B cell (primary cell): ENCODE measurements at regions not wholly inside any gene's neighbourhood (a gene's known extent, or its start where the extent isn't known, plus 50 kb on each side); places are given as distances from the start of the nearest gene placed in this dataset.

Experiments used
- EZH2 ChIP-seq: IDR thresholded peaks from 2 replicates; pipeline ENCODE4 v1.6.1; 2012; ENCODE audit warnings: borderline replicate concordance, low read depth, mild to moderate bottlenecking, moderate library complexity, low read length; ENCODE audit not compliant: insufficient read depth, poor library complexity, severe bottlenecking
- TF ChIP-seq, protein P1 (sequence below): fragments of 200-600 bp; IDR thresholded peaks from one replicate; pipeline ENCODE4 v1.8.0; 2022; ENCODE audit warnings: antibody characterized with exemption, mild to moderate bottlenecking

DNA sequence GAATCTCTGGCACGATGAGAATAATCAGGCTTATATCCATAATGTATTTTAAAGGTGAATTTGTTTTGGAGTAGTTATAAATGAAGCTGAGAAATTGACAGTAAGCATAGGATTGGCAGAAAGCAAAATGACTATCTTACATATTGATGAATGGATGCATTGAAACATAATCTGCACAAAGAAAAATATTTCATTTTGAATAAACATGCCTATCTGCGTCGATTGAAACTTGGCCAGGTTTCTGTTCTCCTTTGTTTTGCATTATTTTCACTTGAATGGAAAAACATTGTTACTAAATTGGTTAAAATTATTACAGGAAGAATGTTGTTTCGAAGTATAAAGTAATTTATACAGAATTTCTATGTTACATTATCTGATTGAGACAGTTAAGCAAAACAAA is 128.2 kb downstream of the USP22 start:
- TF ChIP-seq, protein P1, sequence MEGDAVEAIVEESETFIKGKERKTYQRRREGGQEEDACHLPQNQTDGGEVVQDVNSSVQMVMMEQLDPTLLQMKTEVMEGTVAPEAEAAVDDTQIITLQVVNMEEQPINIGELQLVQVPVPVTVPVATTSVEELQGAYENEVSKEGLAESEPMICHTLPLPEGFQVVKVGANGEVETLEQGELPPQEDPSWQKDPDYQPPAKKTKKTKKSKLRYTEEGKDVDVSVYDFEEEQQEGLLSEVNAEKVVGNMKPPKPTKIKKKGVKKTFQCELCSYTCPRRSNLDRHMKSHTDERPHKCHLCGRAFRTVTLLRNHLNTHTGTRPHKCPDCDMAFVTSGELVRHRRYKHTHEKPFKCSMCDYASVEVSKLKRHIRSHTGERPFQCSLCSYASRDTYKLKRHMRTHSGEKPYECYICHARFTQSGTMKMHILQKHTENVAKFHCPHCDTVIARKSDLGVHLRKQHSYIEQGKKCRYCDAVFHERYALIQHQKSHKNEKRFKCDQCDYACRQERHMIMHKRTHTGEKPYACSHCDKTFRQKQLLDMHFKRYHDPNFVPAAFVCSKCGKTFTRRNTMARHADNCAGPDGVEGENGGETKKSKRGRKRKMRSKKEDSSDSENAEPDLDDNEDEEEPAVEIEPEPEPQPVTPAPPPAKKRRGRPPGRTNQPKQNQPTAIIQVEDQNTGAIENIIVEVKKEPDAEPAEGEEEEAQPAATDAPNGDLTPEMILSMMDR, result no peak
- TF ChIP-seq EZH2, result no peak
